ENCODE measurements at regions not wholly inside any gene's neighbourhood (a gene's known extent, or its start where the extent isn't known, plus 50 kb on each side); places are given as distances from the start of the nearest gene placed in this dataset.

- TF ChIP-seq, protein P1, sequence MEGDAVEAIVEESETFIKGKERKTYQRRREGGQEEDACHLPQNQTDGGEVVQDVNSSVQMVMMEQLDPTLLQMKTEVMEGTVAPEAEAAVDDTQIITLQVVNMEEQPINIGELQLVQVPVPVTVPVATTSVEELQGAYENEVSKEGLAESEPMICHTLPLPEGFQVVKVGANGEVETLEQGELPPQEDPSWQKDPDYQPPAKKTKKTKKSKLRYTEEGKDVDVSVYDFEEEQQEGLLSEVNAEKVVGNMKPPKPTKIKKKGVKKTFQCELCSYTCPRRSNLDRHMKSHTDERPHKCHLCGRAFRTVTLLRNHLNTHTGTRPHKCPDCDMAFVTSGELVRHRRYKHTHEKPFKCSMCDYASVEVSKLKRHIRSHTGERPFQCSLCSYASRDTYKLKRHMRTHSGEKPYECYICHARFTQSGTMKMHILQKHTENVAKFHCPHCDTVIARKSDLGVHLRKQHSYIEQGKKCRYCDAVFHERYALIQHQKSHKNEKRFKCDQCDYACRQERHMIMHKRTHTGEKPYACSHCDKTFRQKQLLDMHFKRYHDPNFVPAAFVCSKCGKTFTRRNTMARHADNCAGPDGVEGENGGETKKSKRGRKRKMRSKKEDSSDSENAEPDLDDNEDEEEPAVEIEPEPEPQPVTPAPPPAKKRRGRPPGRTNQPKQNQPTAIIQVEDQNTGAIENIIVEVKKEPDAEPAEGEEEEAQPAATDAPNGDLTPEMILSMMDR (IDR thresholded peaks at IDR 0.05; ENCODE audit: insufficient read depth, low read depth, low read length) = no peak
- no peak for TF ChIP-seq EZH2 (IDR thresholded peaks at IDR 0.05; ENCODE audit: insufficient read depth, low read length)
Measured at GRCh38 chr18:60929966-60930365, 403.3 kb upstream of the CDH20 start.

All from astrocyte (in vitro differentiated cells and primary cell).